ENCODE measurements at regions not wholly inside any gene's neighbourhood (a gene's known extent, or its start where the extent isn't known, plus 50 kb on each side); places are given as distances from the start of the nearest gene placed in this dataset.

DNA sequence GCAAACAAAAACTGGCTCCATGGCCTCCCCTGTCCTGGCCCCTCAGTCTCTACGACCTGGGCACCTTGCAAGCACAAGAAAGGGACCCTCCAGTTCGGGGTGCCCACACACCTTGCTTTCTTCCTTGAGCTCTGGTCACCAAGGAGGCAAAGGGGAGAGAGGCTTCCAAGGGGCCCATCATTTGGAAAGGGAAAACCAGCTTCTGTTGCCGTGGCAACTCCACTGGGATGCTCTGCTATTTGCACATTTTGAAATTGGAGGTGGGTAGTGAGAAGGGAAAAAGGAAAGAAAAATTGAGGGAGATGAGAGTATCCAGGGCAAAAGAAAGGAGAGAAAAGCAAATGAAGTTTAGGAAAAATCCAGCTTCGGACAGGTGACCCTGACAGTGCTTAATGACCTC lies 388.4 kb downstream of the SHANK2 start:
- DNase-seq: no peak

DNA sequence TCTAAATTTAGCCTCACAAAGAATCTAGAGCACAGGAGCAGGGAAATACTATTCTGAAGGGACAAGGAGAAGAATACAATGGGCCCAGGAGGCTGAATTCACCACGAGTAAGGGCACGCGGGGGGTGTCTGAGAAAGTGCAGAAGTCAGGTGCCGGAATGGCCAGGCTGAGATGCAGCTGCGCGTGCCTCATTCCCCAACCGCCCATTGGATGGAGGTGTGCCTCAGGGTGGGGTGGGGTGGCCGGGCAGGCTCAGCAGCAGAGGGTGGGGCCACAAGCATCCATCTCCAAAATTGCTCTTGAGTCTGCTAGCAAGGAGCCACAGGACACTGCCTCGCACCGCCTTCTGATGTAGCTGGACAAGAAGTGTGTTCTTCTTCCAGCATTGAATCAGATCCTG lies 387.0 kb downstream of the SHANK2 start:
- no peak for DNase-seq

DNA sequence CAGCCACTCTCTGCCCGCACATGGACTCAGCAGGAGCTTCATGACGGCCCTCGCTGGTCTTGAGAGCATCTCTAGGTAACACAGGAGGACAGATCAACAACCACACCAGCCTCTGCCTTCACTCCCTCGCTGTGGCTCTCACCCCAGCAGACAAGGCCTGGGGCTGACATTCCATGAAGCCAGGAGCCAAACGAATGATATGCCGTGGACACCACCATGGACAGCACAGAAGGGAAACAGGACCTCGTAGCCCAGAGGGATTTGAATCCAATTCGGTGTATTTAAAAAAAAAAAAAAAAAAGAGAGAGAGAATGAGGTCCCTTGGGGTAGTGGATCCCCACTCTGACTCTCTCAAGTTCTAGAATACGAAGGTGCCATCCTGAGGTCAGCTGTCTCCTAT lies 385.5 kb downstream of the SHANK2 start:
- DNase-seq: no peak

DNA sequence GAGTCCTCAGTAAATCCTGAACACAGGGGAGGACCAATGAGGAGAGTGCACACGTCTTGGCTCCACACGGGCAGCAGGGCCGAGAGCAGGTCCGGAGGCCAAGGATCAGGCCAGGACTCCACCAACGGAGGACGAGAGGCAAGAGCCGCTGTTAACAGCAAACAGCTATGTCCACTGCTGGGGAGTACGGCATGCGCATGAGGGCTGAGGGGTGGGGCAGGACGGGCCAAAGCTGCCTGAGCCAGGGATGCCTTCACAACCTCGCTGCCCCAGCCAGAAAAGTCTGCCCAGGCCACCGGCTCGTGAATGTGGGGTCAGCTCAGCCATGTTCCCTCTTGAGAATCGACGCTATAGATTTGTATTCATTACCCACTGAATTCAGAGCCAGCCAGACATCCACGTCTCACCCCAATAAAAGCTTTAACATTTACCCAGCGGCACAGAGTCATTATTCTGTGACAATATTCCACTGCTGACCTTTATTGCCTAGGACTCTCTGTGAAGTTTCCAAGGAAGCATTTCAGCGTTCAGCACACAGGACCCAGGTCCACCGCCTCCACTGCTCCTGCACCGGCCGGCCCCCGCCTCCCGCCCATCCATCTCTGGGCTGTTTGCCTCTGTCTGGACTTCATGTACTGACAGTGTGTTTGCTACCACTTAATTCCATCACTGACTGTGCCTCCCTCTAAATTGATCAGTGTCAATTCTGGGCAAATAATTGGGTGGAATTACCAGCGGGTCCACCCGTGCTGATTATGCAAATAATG lies 384.9 kb downstream of the SHANK2 start:
- DNase-seq: no peak

DNA sequence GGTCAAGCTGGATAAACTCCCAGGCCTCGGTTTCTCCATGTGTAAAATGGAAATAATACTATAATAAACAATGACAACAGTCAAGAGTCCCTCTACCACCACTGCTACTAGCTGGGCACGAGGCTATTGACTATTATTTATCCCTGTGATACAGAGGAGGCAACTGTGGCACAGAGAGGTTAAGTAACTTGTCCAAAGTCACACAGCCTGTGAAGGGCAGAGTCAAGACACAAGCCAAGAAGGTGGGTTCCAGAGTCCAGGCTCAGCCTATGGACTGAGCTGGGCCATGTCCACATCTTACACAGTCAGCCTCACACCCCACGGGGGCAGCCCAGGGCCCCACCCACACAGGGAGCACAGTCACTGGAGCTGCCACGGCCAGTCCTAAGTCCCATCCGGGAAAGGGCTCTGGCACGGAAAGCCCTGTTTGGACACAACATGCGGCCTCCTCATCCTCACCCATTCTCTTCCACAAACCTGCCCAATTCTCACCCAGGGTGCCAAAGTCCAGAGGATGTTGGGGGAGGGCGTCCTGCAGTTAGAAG lies 384.0 kb downstream of the SHANK2 start:
- no peak for DNase-seq

DNA sequence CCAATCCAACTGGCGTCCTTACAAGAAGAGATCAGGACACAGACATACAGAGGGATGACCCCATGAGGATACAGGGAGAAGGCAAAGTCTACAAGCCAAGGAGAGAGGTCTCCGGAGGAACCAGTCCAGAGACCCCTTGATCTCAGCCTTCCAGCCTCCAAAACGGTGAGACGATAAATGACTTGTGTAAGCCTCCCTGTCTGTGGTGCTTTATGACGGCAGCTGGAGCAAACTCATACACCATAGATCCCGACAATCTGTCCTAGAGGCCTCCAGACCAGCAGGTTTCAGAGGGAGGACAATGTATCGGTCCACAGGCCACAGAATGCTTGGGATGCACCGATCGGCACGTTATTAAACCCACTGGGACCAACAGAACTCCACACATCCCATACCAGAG lies 383.3 kb downstream of the SHANK2 start:
- no peak for DNase-seq

DNA sequence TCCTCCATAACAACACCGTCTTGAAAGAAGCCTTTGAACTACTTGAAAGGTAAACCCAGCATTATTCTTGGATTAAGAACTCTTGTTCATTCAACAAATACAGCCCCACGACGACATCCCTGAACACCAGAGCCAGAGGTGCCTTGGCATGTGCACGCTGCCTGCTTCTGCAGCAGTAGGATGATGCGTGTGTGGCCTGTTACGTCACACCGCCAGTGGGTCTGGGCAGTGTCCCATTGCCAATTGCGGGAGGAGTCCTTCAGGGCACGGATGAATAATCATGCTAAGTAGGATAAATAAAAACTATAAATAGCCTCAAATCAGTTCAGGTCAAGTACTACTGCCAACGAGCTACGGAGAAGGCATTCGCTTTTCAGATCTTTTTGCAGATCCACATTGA lies 380.5 kb downstream of the SHANK2 start:
- DNase-seq: no peak

DNA sequence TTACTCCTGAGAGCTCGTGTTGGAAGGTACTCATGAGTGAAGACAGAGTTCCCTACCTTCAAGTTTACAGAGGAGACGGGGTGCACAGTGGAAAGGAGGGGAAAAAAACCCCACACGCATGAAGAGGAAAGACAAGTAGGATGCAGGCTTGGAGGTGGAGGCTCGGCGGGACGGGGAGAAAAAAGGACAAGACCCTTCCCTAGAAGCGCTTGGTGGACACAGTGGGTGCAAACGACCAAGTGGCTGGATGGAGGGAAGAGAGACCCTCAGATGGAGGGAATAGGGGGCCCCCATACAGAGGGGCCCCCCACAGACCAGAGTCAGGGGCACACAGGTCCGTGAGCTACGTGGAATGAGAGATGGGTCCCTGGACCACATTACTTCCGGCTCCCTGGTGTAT lies 380.1 kb downstream of the SHANK2 start:
- no peak for DNase-seq

DNA sequence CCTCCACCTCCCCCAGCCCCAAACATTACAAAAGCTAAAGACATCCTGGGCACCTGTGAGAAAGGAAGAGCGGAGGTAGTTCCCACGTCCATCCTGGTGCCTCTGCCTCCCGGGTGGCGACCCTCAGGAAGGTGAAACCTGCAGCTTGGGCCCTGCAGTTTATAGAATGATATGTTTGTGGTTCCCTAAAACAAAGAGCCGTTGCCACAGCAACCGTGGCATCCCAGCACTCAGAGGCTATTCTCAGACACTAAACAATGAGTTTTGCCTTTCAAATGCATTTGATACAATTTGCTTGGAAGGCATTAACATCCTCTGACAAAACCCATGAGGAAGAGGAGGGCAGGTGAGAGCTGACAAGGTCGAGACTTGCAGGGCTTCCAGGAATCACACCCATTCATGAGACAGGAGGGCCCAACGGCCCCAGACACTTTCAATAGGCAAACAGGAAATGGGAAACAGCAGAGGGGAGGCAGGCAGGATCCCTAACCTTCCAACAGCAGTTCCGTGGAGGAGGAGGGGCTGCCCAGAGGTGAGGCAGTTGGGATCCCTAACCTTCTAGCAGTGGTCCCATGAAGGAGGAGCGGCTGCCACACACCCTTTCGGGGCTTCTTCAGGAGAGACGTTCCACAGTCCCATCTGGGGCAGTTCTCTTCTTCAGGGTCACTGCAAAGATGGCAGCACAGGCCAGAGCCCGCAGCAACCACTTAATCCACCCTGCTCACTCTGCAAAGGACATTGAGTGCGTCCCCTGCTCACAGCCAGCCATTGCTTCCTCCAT lies 379.2 kb downstream of the SHANK2 start:
- no peak for DNase-seq

DNA sequence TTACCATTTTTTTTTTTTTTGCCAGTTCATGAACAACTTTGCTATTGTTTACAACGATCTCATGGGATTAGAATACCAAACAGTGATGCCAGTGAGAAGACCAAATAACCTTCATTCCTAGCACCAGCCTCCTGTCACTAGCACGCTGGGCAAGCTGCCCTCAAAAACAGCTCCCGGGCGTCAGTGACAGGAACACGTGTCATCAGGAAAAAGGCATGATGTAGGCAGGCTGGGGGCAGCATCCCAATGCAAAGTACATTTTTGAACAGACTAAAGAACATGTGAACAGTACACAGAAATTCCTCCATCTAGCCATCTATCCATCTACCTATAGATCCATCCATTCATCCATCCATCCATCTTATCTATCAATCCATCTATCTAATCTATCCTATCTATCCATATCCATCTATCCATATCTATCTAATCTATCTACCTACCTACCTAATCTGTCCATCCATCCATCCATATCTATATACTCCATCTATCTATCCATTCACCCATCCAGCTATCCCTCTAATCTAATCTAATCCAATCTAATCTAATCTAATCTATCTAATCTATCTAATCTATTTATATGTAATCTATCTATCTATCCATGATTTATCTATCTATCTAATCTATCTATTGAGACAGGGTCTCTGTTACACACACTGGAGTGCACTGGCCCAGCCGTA lies 378.5 kb downstream of the SHANK2 start:
- DNase-seq: no peak

DNA sequence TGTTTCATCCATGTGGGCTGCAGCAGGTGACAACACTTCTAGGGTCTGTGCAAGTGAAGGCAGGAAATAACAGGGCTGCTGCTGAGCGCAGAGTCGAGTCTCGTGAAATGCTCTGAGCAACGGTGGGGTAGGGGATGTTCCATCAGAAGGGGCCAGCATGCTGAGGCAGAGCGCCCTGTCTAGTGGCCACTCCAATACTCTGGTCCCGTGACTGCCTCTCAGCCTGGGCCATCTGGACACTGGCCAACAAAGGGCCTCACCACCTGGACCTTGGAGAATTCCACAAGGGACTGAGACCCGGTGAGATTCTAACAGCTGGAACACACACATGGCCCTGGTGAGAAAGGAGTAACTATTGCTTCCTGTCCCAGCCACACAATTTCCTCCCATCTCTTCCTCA lies 375.7 kb downstream of the SHANK2 start:
- DNase-seq: no peak

DNA sequence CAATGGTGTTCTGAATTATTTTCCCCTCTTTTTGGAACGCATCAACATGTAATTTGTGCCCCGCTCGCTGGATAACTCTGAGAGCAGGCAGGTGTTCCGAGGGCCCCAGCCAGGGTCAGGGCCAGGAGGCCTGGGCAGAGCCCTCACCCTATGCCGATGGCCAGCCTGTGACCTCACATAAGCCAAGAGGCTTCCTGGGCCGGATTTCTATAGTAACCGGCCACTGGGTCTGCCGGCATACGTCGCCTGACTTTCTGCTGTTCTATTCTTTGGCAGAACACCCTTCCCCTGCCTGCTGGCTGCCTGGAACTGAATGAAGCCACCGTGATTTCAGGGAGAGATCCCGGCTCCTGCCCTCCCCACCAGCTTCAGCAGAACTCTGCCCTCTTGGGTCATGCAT lies 375.2 kb downstream of the SHANK2 start:
- no peak for DNase-seq

DNA sequence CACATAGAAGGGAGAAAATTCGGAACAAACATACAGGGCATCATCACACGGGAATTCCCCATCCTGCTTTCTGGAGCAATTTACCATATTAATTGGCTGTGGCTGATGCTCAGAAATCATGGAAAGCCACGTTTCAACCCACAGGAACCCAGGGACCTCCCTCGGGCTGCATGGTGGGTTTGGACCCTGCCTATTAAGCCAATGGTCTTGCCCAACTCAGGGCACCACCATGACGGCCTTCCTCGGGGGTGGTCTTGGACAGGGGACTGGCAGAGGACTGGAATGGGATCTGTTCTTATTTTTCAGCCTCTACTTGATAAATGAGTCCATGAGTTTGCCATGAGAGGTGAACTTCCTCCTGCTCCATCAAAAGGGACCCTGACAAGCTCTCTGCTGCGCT lies 374.0 kb downstream of the SHANK2 start:
- no peak for DNase-seq

DNA sequence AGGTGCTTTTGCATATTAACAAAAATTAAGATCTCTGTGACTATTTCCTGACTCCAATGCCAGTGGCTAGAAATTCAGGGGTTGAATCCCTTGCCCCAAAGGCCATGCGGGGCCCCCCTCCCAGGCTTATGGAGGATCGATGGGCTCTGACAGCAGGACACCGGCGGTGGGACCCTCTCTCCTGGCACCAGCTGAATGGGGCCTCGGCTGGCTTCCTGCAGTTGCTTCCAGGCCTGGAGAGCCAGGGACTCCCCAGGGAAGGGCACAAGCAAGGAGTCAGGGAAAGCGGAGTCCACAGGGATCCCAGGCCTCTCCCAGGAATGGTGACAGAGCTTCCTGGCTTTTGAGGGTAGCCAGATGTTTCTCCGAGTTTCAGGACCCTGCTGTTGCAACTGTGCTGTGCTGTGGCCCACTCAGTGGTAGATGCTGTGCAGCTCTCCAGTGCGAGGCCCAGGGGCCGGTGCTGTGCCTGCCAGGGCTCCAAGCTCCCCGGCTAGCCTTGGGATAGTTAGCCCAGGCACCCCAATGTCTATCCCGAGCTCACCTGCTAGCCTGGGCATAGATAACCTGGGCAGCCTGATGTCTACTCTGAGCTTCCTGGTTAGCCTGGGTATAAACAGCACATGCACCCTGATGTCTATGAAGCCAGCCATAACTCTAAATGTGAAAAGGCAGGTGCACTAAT lies 372.6 kb downstream of the SHANK2 start:
- no peak for DNase-seq

DNA sequence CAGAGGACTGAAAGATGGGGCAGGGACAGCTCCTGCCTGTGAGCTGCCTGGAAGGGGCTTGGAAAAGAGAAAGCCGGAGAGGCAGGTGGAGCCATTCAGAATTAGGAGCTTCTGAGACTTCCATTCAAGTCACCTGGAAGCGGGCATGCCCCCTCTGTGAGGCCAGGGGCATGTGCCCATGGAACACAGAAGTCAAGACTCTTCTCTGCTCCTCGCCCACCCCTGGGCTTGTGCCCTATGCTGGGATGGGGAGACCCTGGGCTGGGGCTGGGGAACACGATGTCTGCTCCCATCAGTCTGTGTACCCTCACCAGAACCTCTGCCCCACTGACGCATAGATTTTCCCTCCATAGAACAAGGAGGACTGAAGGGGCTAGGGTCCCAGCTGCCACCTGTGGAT lies 372.0 kb downstream of the SHANK2 start:
- no peak for DNase-seq

DNA sequence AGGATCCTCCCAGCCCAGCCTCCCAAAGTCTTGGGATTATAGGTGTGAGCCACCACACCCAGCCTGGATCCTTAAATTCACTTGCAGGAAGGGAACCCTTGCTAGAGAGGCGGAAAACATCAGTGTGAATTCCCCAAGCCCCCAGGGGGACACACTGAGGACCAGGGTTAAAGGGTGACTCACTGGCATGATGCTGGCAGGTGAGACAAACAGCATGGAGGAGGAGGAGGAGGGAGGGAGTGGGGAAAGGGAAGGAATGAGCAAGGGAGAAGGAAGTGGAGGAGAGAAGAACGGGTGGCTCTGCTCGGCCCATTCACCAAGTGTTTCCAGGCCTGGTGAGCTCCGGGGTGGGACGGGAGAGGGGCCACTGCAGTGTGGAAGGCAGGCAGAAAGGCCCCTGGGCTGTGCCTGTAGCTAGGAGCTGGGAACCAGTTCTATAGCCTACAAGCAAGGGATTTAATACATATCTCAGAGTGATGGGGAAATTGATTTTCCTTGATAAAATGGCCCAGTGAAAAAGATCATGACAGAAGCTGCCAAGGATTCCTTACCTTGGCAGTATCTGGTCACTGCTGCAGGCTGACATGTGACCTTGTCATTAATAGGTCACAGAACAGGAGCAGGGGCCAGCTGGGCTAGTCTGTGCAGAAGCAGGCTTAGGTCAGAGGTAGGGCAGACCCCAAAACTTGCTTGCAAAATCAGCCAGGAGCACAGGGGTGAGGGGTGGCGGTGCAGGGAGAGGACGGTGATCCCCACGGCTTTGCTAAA lies 370.2 kb downstream of the SHANK2 start:
- no peak for DNase-seq

DNA sequence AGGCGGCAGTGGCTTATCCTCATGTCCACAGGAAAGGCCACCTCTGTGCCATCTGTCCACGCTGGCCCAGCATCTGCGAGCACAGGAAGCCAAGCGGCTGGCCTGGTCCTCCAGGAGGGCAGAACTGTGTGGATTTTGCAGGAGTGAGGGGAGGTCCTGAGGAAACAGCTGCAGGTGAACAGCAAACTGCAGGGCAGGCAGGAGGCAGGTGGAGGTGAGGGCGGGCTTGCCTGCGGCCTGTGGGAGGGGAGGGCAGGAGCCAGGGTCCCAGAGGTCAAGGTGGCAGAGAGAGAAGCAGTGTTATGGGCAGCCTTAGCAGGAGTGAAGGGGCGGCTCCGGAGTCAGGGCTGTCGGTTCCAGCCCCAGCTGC lies 369.7 kb downstream of the SHANK2 start:
- no peak for DNase-seq

DNA sequence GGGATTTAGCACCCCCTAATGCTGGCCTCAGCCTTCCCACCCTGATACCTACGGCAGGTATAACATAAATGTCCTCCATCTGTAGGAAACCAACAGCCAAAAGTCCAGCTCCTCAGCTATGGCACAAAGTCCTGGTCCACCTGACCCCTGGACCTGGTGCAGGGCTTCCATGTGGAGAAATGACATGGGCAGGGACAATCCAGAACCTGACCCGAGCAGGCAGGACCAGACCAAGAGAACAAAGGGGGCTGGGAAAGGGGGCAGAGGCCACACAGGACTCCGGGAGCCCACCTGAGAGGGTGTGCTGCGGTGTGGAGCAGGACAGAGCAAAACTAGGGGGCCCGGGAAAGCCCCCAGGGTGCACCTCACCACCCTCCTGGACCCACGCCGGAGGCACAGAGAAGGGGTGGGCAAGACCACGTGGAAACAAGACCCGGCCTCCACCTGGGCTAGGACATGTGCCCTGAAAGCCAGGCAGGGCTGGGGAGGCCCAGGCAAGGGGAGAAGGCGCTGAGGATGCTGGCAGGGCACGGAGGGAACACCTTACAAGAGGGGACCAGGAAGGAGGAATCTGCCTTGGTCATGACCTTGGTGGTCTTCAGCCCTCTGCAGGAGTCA lies 368.9 kb downstream of the SHANK2 start:
- no peak for DNase-seq

DNA sequence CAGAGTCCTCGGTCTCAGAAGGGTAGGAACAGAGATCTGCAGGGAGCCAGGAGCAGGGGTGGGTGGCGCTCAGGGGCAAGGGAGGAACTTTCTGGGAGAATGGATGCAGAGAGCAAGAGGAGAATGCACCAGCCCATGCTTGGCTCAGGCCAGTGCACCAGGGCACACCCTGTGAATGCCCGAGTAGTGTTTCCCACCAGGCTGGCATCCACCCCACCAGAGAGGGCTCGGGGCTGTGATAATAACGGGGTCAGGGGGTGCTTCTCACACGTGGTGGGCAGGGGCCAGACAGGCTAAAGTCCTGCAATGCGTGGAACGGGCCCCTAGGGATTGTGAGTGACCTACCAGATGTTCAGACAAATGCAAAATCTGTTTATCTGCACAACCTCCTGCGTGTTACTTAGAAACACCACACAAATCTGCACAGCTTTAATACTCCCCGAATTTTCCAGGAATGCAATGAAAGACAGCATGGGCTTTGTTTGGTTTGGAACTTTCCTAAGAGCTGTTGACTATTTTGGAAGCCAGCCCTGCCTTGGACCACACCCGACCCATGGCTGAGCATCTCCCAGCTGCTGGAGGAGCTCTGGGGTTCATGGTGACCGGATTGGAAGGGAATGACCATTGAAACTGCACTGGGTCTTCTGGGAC lies 368.3 kb downstream of the SHANK2 start:
- DNase-seq: no peak

DNA sequence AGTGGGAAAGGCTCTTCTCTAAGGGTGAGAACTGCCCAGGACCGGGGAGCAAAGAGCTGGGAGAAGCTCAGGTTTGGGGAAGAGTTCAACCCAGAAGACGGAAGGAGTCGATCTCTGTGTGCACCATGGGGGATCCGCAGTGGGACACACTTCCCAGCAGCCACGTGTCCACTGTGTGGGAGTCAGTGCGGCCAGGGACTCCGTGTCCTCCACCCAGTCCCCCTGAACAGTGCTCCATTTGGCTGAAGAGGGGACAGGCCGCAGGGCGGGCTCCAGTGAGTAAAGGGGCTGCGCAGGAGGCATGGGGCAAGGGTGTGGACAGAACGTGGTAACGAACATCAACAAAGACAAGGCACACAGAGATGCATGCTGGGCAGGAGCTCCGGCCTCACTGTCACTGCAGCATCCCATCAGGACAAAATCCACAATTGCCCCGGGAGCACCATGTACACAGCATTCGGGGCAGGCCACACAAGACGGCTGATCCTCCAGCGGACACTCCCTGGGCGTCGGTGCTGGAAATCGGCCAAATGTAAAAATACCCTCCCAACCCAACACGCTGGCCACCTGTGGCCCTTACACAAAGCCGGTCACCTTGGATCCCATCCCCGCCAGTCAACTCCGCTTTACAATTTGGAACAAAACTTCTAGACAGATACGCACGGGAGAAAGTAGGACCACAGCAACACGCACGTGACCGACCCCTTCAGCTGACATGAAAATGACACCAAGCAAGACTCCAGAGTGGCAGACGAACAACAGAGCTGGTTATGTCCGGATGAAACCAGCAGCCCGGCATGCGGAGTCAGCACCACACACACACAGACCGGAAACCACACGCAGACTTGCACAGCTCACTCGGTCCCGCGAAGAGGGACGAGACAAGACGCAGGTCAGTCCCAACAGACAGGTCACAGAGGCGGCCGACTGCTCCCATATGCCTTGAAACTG lies 366.8 kb downstream of the SHANK2 start:
- no peak for DNase-seq
